Renal cortical epithelial cell (primary cell): ENCODE measurements at regions not wholly inside any gene's neighbourhood (a gene's known extent, or its start where the extent isn't known, plus 50 kb on each side); places are given as distances from the start of the nearest gene placed in this dataset.
"Not testable (repeated sequence)": the region's sequence is repeated elsewhere in the genome, so short reads cannot be mapped to it uniquely, and the experiment has no call there.

Source experiments
- DNase-seq: peaks from one replicate; pipeline ENCODE4 v3.0.0-alpha.2; 2011; ENCODE audit warnings: low read depth

GRCh38 chr10:100662067-100662466 is 83.3 kb upstream of the PAX2 start:
- peak; percentile 54 for DNase-seq

DNA sequence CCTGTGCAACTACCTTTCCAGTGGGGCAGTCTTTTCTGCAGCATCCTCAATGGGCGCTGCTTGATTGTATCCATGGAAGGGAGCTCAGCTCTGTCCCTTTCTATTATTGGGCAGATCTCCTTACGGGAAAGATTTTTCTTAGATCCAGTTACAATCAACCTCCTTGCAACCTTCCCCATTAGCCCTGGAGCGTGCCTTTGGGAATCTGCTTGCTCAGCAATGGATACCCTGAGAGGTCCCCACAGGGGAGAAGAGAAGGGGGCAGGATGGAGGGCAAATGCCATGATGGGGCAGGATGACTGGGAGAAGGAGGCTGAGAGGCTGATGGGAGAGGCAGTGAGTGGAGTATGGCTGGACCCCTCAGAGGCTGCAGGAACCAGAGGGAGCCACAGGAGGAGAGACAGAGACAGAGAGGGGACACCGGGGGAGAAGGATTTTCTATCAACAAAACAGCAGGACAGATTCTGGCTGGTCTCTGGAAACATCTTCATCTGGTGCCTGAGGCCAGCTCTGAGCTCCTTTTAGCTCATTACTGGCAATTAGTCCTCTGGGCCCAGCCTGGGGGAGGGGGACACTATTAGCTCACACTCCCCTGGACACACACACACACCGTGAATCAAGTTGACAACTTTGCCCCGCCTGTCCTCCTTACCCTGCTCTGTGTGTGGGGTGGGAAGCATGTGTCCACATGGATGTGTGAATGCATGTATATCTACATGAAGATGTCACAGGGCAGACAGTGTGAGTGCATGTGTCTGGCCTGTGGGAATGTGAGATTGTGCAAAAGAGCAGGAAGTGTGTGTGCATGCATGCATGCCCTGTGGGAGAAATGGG is 80.8 kb upstream of the PAX2 start:
- DNase-seq = no peak

GRCh38 chr10:100666634-100667033 is 78.7 kb upstream of the PAX2 start:
- DNase-seq = not testable (repeated sequence)

- DNase-seq = no peak
Measured at GRCh38 chr10:100669616-100670015, 75.8 kb upstream of the PAX2 start.

DNA sequence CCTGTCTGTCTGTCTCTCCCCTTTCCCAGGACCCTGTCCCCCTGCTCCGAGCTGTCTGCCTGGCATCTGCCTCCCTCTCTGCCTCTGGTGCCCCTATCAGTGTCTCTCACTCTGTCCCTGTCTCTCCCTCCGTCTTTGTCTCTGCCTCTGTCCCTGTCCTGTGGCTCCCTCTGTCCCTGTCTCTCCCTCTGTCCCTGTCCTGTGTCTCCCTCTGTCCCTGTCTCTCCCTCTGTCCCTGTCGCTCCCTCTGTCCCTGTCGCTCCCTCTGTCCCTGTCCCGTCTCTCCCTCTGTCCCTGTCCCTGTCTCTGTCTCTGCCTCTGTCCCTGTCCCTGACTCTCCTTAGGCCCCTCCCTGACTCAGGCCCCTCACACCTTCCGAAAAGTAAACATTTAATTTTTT is 75.0 kb upstream of the PAX2 start:
- no peak for DNase-seq

- no peak for DNase-seq
Measured at GRCh38 chr10:100670828-100671479, 74.4 kb upstream of the PAX2 start.

GRCh38 chr10:100672199-100672598 is 73.2 kb upstream of the PAX2 start:
- DNase-seq = no peak

DNA sequence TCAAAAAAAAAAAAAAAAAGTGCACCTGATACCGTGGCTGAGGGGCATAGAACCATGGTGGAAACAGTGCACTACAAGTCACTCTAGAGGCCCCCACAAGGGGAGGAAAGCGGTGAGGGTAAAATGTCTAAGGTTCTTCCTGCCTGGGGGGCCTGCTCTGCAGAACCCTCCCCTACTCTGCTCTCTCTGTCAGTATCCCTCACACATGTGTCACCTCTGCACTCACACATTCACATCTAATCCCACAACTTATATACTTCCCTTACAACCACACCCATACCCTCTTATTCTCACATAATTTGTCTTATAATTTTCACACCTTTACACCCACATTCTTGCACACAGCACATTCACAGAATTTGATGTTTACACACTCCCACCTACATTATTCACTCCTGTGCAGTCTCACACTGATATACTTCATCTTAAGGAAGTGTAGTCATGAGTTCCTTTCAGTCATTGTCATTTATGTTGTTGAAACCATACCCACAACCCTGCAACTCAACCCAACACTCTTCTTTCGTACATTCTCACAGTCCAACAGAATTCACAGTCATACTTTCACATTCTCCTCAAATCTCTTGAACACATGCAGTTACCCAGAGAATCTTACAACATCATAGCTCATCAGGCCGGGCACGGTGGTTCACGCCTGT is 68.0 kb upstream of the PAX2 start:
- DNase-seq = no peak

DNA sequence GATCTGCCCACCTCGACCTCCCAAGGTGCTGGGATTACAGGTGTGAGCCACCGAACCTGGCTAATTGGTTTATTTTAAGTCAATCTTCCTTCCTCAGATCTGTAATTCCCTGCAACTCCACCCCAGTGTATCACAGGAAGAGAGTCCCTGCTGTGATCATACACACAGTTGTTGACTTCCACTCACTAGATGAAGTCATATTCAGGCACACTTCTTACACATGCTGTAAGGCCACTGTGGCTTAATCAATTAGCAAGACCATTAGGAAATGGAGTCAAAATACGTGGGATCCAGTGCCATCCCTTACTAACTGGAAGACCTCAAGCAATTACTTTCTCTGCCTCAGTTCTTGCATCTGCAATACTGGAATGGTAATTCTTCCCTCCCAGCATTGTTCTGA is 66.1 kb upstream of the PAX2 start:
- no peak for DNase-seq

GRCh38 chr10:100683004-100683403 is 62.4 kb upstream of the PAX2 start:
- DNase-seq = no peak

GRCh38 chr10:100683545-100684300 is 61.7 kb upstream of the PAX2 start:
- no peak for DNase-seq

DNA sequence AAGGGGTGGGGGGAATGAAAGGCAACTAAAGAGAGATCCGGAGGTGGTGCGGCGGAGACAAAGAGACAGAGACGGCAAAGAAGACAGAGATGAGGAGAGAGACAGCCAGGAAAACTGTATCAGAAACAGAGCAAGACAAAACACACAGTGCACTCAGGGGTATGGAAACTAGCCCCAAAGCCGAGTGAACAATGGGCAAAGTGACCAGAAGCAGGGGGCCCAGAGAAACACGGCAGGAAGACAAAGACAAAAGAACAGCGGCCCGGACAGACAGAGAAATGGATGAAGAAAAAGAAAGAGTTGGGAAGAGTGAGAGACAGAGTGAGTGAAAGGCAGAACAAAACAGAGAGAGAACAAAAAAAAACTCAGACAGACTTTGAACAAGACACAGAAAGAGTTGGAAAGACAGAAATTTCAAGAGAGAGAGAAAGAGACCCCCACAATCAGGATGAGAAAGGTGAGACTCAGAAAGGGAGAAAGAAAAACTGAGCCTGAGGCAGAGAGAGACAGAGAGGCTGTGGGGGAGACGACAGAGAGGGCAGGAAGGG is 60.6 kb upstream of the PAX2 start:
- no peak for DNase-seq

DNA sequence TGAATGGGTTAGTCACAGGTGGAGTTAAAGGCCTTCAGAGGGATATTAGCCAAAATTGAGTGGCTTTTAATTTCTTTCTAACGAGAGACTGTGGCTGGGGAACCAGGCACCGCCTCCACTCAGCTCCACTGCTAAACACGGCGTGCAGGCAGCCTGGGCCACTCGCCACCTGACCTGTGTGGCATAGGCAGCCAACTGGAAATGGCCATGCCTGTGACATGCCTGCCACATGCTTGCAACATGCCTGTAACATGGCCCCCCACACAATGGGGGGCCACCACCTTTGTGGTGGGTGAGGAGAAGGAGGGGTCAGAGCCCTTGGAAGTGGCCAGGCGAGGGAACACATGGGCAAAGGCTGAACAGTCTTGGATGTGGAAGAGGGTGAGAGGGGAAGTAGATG is 60.1 kb upstream of the PAX2 start:
- DNase-seq = no peak

- DNase-seq = no peak
Measured at GRCh38 chr10:100687143-100688003, 58.0 kb upstream of the PAX2 start.

DNA sequence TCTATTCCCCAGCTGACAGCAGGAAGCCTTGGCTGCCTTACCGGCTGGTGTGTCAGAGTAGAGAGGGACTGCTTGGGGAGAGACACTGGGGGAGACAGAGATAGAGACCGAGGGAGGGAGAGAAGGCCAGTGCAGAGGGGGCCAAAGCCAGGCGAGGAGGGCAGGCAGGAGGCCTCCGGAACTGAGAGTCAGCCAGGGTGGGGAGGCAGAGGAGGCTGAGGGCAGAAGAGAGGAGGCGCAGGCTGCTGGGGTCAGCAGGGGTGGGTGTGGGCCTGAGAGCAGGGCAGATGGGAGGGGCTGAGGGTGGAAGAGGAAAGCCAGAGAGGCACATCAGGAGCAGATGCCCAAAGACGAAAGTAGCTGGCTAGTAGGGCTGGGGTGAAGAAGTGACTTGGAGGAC is 57.2 kb upstream of the PAX2 start:
- no peak for DNase-seq

DNA sequence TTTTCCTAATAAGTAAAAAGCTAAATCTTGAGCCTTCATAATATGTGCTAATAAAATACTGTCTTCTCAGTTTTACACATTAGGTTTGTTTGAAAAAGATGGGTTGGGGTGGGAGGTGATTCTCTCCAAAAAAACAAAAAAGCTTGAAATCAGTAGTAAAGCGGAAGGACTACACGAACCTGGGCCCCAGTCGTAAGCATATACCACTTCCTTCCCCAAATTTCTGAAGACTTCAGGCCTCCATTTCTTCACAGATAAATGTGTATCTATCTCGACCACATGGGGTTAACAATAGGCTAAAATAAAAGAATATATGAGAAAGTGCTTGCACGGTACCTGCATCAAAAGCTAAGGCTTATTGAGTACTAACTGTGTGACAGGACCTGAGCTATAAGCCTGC is 51.6 kb upstream of the PAX2 start:
- no peak for DNase-seq
